ENCODE measurements at regions not wholly inside any gene's neighbourhood (a gene's known extent, or its start where the extent isn't known, plus 50 kb on each side); places are given as distances from the start of the nearest gene placed in this dataset.

- no peak for DNase-seq (ENCODE audit: low read depth, low spot score)
Measured at GRCh38 chr10:44178856-44179255, 206.0 kb downstream of the CXCL12 start.

- no peak for DNase-seq (ENCODE audit: low read depth, low spot score)
Measured at GRCh38 chr10:44178281-44178680, 206.6 kb downstream of the CXCL12 start.

- DNase-seq (ENCODE audit: low read depth, low spot score): no peak
Measured at GRCh38 chr10:44177610-44178009, 207.3 kb downstream of the CXCL12 start.

- no peak for DNase-seq (ENCODE audit: low read depth, low spot score)
Measured at GRCh38 chr10:44176311-44176710, 208.6 kb downstream of the CXCL12 start.

GRCh38 chr10:44173608-44173894, 211.3 kb downstream of the CXCL12 start:
- no peak for DNase-seq (ENCODE audit: low read depth, low spot score)

- no peak for DNase-seq (ENCODE audit: low read depth, low spot score)
Measured at GRCh38 chr10:44172883-44173607, 211.9 kb downstream of the CXCL12 start.

GRCh38 chr10:44171765-44172164, 213.1 kb downstream of the CXCL12 start:
- no peak for DNase-seq (ENCODE audit: low read depth, low spot score)

GRCh38 chr10:44168478-44168877, 216.4 kb downstream of the CXCL12 start:
- DNase-seq (ENCODE audit: low read depth, low spot score): no peak

- no peak for DNase-seq (ENCODE audit: low read depth, low spot score)
Measured at GRCh38 chr10:44167752-44168151, 217.1 kb downstream of the CXCL12 start.

- DNase-seq (ENCODE audit: low read depth, low spot score): no peak
Measured at GRCh38 chr10:44166441-44166840, 218.5 kb downstream of the CXCL12 start.

- no peak for DNase-seq (ENCODE audit: low read depth, low spot score)
Measured at GRCh38 chr10:44164251-44164956, 220.5 kb downstream of the CXCL12 start.

- no peak for DNase-seq (ENCODE audit: low read depth, low spot score)
Measured at GRCh38 chr10:44161184-44161583, 223.7 kb downstream of the CXCL12 start.

GRCh38 chr10:44157574-44157973, 227.3 kb downstream of the CXCL12 start:
- DNase-seq (ENCODE audit: low read depth, low spot score): no peak

GRCh38 chr10:44154956-44155355, 229.9 kb downstream of the CXCL12 start:
- no peak for DNase-seq (ENCODE audit: low read depth, low spot score)

- DNase-seq (ENCODE audit: low read depth, low spot score): no peak
Measured at GRCh38 chr10:44153918-44154670, 230.8 kb downstream of the CXCL12 start.

- no peak for DNase-seq (ENCODE audit: low read depth, low spot score)
Measured at GRCh38 chr10:44143556-44143955, 241.3 kb downstream of the CXCL12 start.

GRCh38 chr10:44132361-44133289, 252.3 kb downstream of the CXCL12 start:
- no peak for DNase-seq (ENCODE audit: low read depth, low spot score)

- no peak for DNase-seq (ENCODE audit: low read depth, low spot score)
Measured at GRCh38 chr10:44126291-44126717, 258.6 kb downstream of the CXCL12 start.

GRCh38 chr10:44125879-44126278, 259.0 kb downstream of the CXCL12 start:
- no peak for DNase-seq (ENCODE audit: low read depth, low spot score)

- DNase-seq (ENCODE audit: low read depth, low spot score): no peak
Measured at GRCh38 chr10:44118500-44118899, 266.4 kb downstream of the CXCL12 start.

GRCh38 chr10:44116474-44116873, 268.4 kb downstream of the CXCL12 start:
- DNase-seq (ENCODE audit: low read depth, low spot score): no peak

- no peak for DNase-seq (ENCODE audit: low read depth, low spot score)
Measured at GRCh38 chr10:44115516-44115915, 269.4 kb downstream of the CXCL12 start.
